ENCODE measurements at regions not wholly inside any gene's neighbourhood (a gene's known extent, or its start where the extent isn't known, plus 50 kb on each side); places are given as distances from the start of the nearest gene placed in this dataset.

GRCh38 chr3:135655328-135655727 is 310.2 kb upstream of the PPP2R3A start:
- TF ChIP-seq CTCF (IDR thresholded peaks at IDR 0.05) = no peak
- TF ChIP-seq POLR2A (IDR thresholded peaks at IDR 0.05) = no peak
